Sigmoid colon (tissue), 6 donors: ENCODE measurements at regions not wholly inside any gene's neighbourhood (a gene's known extent, or its start where the extent isn't known, plus 50 kb on each side); places are given as distances from the start of the nearest gene placed in this dataset.

ENCODE experiments used
- DNase-seq: peaks from one replicate; pipeline ENCODE4 v3.0.0-alpha.2; 2019
- H3K27ac ChIP-seq, 4 donors: fragments of 200-600 bp; sonication (generic); one replicate each; pipeline ENCODE4 v1.5.1; 2016 to 2019; ENCODE audit warnings: mild to moderate bottlenecking in 1 of 4
- H3K27me3 ChIP-seq, 3 donors: fragments of 200-600 bp; sonication (generic); one replicate each; pipeline ENCODE4 v1.5.1; 2019; ENCODE audit warnings: mild to moderate bottlenecking in 1 of 3
- H3K36me3 ChIP-seq, 4 donors: fragments of 200-600 bp; sonication (generic); one replicate each; pipeline ENCODE4 v1.5.1; 2016 to 2019
- H3K4me1 ChIP-seq, 4 donors: fragments of 200-600 bp; sonication (generic); one replicate each; pipeline ENCODE4 v1.5.1; 2017 to 2019
- H3K4me3 ChIP-seq, 4 donors: fragments of 200-600 bp; sonication (generic); one replicate each; pipeline ENCODE4 v1.5.1; 2017 to 2019; ENCODE audit warnings: mild to moderate bottlenecking in 2 of 4, moderate library complexity in 1 of 4
- H3K9me3 ChIP-seq, 4 donors: fragments of 200-600 bp in 3 of 4; sonication (generic) in 3 of 4; one replicate each; pipeline versions ENCODE4 v1.5.1 to v1.6.1; 2013 to 2019
- EP300 ChIP-seq, 4 donors: sonication (generic); formaldehyde crosslinking; IDR thresholded peaks; one replicate each; pipeline ENCODE4 v1.6.1; 2017; ENCODE audit warnings: antibody characterized with exemption in 4 of 4
- POLR2A ChIP-seq, 2 donors: fragments of 450-650 bp; IDR thresholded peaks; one replicate each; pipeline ENCODE4 v1.6.1; 2016; ENCODE audit warnings: antibody characterized with exemption in 2 of 2, mild to moderate bottlenecking in 2 of 2, moderate library complexity in 2 of 2
- POLR2AphosphoS5 ChIP-seq, 4 donors: sonication (generic); formaldehyde crosslinking; IDR thresholded peaks; one replicate each; pipeline ENCODE4 v1.6.1; 2017; ENCODE audit warnings: antibody characterized with exemption in 4 of 4
- WGBS, 2 donors: extraction: QIAGEN DNeasy Blood & Tissue Kit; methylation state at CpG; one replicate each; pipeline ENCODE4 v1.1.7; 2013; 5-methylcytosine and 5-hydroxymethylcytosine counted together
- intact Hi-C: fragments of 100-400 bp; cut with DNase I; formaldehyde crosslinking; loops from one replicate; pipeline ENCODE4 v1.15.1; 2023
- TF ChIP-seq, protein P1 (sequence below), 4 experiments: fragments of 450-650 bp in 3 of 4; fragments of 200-600 bp in 1 of 4; IDR thresholded peaks; one replicate each; pipeline ENCODE4 v1.5.1; 2016 to 2019; ENCODE audit warnings: antibody characterized with exemption in 4 of 4, mild to moderate bottlenecking in 3 of 4, moderate library complexity in 2 of 4
- donor health status: healthy with polysubstance abuse.
- donor health status: healthy.

DNA sequence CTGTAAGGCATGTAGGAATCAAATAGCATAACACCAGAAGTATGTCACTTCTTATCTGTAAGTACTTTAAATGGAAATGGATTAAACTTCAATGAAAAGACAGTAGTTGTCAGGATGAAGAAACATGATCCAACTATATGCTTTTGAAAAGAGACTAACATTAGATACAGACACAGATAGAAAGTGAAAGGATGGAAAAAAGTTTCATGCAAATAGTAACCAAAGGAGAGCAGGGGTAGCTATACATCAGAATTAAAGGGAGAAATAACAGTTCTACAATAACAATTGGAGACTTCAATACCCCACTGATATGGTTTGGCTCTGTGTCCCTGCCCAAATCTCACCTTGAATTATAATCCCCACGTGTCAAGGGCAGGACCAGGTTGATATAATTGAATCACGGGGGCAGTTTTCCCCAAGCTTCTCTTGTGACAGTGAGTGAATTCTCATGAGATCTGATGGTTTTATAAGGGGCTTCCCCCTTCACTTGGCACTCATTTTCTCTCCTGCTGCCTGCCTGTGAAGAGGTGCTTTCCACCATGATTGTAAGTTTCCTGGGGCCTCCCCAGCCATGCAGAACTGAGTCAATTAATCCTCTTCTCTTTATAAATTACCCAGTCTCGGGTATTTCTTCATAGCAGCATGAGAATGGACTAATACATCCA is 205.4 kb upstream of the CDH2 start:
- WGBS, 2 donors: 47 to 58% methylated on average over 3 of the region's 3 CpGs
- intact Hi-C loops: no loop called here

DNA sequence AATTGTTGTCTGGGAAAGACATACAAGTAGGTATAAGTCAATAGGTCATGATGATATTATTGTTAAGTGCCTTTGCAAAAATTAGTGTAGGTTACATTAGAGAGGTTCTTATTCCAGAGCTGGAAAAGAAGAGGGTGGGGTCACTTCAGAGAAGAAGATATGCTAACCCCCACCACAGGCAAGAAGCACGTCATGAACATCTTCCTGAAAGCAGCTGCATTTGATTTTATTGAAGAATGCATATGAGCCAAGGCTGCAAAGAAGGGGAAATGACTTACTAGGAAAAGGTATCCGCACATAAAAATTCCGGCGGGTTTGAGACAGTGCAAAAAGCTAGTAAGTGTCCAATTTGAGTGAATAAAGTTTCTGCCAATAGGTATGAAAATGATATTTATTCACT is 195.3 kb upstream of the CDH2 start:
- H3K9me3 ChIP-seq: no peaks in the 10 kb centered on the region
- no peaks in the 10 kb centered on the region for H3K4me1 ChIP-seq
- H3K27me3 ChIP-seq: no peaks in the 10 kb centered on the region
- 88 to 91% methylated on average over 4 of the region's 4 CpGs for WGBS, 2 donors
- DNase-seq: no peak
- no peaks in the 10 kb centered on the region for H3K36me3 ChIP-seq
- no peak overlapping the region for H3K4me3 ChIP-seq
- intact Hi-C loops: no loop called here
- TF ChIP-seq EP300 (IDR thresholded peaks at IDR 0.05): no peak
- no peak for TF ChIP-seq POLR2A (IDR thresholded peaks at IDR 0.05)
- TF ChIP-seq POLR2AphosphoS5 (IDR thresholded peaks at IDR 0.05): no peak
- TF ChIP-seq, protein P1, sequence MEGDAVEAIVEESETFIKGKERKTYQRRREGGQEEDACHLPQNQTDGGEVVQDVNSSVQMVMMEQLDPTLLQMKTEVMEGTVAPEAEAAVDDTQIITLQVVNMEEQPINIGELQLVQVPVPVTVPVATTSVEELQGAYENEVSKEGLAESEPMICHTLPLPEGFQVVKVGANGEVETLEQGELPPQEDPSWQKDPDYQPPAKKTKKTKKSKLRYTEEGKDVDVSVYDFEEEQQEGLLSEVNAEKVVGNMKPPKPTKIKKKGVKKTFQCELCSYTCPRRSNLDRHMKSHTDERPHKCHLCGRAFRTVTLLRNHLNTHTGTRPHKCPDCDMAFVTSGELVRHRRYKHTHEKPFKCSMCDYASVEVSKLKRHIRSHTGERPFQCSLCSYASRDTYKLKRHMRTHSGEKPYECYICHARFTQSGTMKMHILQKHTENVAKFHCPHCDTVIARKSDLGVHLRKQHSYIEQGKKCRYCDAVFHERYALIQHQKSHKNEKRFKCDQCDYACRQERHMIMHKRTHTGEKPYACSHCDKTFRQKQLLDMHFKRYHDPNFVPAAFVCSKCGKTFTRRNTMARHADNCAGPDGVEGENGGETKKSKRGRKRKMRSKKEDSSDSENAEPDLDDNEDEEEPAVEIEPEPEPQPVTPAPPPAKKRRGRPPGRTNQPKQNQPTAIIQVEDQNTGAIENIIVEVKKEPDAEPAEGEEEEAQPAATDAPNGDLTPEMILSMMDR (IDR thresholded peaks at IDR 0.05): no peak
- no peak overlapping the region for H3K27ac ChIP-seq

More for the DNA sequence above, 205.4 kb upstream of the CDH2 start:
- Histone ChIP-seq H3K27ac (no peak overlapping the region), H3K9me3 (peaks cover 0 to 4% (median 0%) of the 10 kb centered on the region in 4 donors), H3K27me3 (no peaks in the 10 kb centered on the region), H3K4me1 (no peaks in the 10 kb centered on the region), H3K4me3 (no peak overlapping the region), H3K36me3 (no peaks in the 10 kb centered on the region)
- no peak for DNase-seq
- TF ChIP-seq EP300 (IDR thresholded peaks at IDR 0.05): no peak
- no peak for TF ChIP-seq POLR2AphosphoS5 (IDR thresholded peaks at IDR 0.05)
- no peak for TF ChIP-seq POLR2A (IDR thresholded peaks at IDR 0.05)
- TF ChIP-seq, protein P1 (IDR thresholded peaks at IDR 0.05): no peak

DNA sequence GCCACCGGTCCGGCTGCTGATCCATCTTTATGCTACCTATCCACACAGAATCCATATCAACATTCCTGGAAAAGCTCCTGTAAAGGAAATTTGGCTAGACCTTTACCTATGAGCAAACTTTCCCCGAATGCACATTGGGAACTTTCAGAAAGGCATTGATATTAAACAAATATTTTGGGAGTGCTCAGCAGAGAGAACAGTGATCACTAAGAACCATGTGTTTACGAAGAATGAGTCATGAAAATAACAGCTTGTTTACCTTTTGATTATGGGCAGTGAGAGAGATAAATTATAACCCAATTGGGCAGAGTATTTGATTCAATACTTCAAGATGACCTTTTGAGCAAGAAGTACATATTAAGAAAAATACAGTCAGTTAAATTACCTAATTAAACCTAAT is 189.7 kb upstream of the CDH2 start:
- no peaks in the 10 kb centered on the region for H3K27me3 ChIP-seq
- no peak overlapping the region for H3K4me3 ChIP-seq
- TF ChIP-seq POLR2AphosphoS5 (IDR thresholded peaks at IDR 0.05) (no peak), POLR2A (IDR thresholded peaks at IDR 0.05) (no peak), EP300 (IDR thresholded peaks at IDR 0.05) (no peak)
- TF ChIP-seq, protein P1 (IDR thresholded peaks at IDR 0.05): no peak
- DNase-seq: no peak
- intact Hi-C loops: no loop called here
- no peaks in the 10 kb centered on the region for H3K36me3 ChIP-seq
- H3K27ac ChIP-seq: no peak overlapping the region
- no peaks in the 10 kb centered on the region for H3K9me3 ChIP-seq
- H3K4me1 ChIP-seq: no peaks in the 10 kb centered on the region
- WGBS, 2 donors: 81 to 83% methylated on average over 4 of the region's 4 CpGs

DNA sequence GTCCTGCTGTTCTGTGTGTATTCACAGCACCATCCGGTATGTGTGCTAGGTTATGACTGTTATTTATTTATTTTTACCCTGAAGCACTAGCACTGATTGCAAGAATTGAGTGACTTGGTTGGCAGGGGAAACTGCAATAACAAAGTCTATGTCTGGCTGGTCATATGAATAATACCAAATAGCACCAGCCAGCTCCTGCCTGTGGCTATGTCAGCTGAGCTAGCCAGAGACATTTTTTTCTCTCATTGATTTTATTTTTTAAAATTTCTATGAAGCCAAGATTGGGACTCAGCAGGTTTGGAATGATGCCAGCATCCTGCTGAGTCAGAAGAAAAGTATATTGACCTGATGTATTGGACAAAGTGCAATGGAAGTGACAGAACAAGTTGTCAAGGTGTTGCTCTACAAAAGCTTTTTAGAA is 188.5 kb upstream of the CDH2 start:
- H3K27ac ChIP-seq: no peak overlapping the region
- 66 to 92% methylated on average over 1 of the region's 1 CpG for WGBS, 2 donors
- H3K36me3 ChIP-seq: no peaks in the 10 kb centered on the region
- intact Hi-C loops: no loop called here
- H3K9me3 ChIP-seq: no peaks in the 10 kb centered on the region
- TF ChIP-seq POLR2A (IDR thresholded peaks at IDR 0.05): no peak
- TF ChIP-seq, protein P1 (IDR thresholded peaks at IDR 0.05): no peak
- no peak for TF ChIP-seq EP300 (IDR thresholded peaks at IDR 0.05)
- no peak for TF ChIP-seq POLR2AphosphoS5 (IDR thresholded peaks at IDR 0.05)
- no peaks in the 10 kb centered on the region for H3K4me1 ChIP-seq
- no peak for DNase-seq
- H3K27me3 ChIP-seq: no peaks in the 10 kb centered on the region
- H3K4me3 ChIP-seq: no peak overlapping the region

DNA sequence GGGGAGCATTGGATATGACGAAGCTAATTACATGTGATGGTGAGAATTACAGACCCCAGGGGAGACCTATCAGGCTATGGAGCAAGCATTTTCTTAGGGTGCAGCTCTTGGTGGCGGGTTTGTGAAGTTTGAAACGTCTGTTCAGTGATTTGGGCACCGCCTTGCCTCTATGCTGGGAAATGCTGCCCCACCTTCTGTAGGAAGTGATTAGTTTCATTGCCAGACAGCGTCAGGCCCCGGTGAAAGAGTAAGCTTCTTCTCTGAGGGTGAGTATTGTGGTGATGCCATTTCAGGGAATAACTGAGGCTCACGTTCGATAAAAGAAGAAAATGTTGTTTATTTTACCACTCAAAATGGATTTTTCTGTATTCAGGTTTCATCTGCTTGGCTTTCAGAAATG is 186.2 kb upstream of the CDH2 start:
- DNase-seq: no peak
- no peak overlapping the region for H3K27ac ChIP-seq
- TF ChIP-seq, protein P1 (IDR thresholded peaks at IDR 0.05): no peak
- TF ChIP-seq EP300 (IDR thresholded peaks at IDR 0.05): no peak
- no peak for TF ChIP-seq POLR2A (IDR thresholded peaks at IDR 0.05)
- no peak for TF ChIP-seq POLR2AphosphoS5 (IDR thresholded peaks at IDR 0.05)
- no peaks in the 10 kb centered on the region for H3K27me3 ChIP-seq
- H3K4me3 ChIP-seq: no peak overlapping the region
- intact Hi-C loops: no loop called here
- H3K4me1 ChIP-seq: no peaks in the 10 kb centered on the region
- no peaks in the 10 kb centered on the region for H3K36me3 ChIP-seq
- WGBS, 2 donors: 86 to 90% methylated on average over 8 of the region's 8 CpGs
- no peaks in the 10 kb centered on the region for H3K9me3 ChIP-seq
